Fibroblast of the conjunctiva (primary cell): ENCODE measurements at regions not wholly inside any gene's neighbourhood (a gene's known extent, or its start where the extent isn't known, plus 50 kb on each side); places are given as distances from the start of the nearest gene placed in this dataset.
A peak's percentile ranks its signal among the peaks of the same experiment; 100 is the strongest.

Source experiments
- DNase-seq: peaks from one replicate; pipeline ENCODE4 v3.0.0-alpha.2; 2010; ENCODE audit warnings: low read depth

DNA sequence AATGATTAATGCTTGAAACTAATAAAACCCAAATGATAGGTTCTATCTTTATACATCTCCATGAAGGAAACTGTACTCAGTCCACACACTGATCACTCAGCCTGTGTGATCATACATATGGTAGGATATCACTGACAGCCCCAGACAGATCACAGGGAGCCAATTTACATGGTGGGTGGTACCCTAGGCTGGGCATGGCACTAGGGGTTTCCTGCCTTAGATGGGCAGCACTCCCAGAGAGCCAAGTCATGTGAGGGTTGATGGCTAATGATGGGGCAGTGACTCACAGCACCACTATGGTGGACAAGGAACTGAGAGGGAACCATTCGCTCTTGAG lies 89.6 kb upstream of the PTPRR start:
- no peak for DNase-seq

DNA sequence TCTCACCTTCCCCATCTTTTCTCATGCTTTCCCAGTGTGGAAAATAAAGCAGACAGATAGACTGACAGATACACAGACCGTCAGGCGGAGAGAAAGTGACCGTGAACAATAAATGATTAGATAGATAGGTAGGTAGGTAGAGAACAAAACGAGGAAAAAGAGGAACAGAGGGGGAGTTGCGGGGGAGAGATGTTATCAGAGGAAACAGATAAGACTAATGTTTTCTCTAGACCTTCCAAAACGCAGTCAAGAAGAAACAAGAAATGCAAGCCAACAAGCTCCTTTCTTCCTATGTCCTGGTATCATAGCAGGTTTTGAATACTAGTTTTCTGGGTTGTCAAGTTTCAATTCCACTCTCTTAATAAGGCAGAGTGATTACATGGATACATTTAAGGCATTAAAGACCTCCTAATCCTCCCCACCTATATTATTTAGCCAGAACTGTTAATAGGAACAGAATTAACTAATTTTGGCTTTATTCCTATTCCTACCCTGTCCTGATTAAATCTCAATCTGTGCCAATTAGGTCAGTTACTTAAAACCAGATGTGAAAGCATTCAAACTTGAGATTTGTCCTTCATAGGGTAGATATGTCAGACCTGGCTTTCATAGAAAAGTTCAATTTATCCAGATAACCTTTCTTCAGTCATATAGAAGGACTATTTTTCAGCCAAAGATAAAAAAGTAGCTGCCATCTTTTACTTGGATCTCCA lies 89.0 kb upstream of the PTPRR start:
- no peak for DNase-seq

GRCh38 chr12:71008616-71009015 lies 88.1 kb upstream of the PTPRR start:
- DNase-seq, result no peak

- DNase-seq, result no peak
Measured at GRCh38 chr12:71007781-71008404, 87.4 kb upstream of the PTPRR start.

- no peak for DNase-seq
Measured at GRCh38 chr12:71007020-71007419, 86.5 kb upstream of the PTPRR start.

DNA sequence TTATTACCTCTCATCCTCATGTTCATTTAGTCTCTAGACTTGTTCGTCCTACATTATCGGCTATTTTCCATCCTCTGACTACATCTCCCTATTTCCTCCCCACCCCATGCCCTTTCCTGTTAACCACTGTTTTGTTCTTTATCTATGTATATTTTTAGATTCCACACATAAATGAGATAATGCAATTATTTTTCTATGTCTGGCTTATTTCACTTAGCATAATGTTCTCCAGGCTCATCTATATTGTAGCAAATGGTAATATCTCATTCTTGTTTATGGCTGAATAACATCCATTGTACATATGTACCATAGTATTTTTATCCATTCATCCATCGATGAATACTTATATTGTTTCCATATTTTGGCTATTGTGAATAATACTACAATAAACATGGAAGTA lies 84.6 kb upstream of the PTPRR start:
- DNase-seq, result no peak

GRCh38 chr12:71004578-71004977 lies 84.0 kb upstream of the PTPRR start:
- DNase-seq, result no peak

- no peak for DNase-seq
Measured at GRCh38 chr12:71000748-71001147, 80.2 kb upstream of the PTPRR start.

- DNase-seq, result no peak
Measured at GRCh38 chr12:71000255-71000654, 79.7 kb upstream of the PTPRR start.

DNA sequence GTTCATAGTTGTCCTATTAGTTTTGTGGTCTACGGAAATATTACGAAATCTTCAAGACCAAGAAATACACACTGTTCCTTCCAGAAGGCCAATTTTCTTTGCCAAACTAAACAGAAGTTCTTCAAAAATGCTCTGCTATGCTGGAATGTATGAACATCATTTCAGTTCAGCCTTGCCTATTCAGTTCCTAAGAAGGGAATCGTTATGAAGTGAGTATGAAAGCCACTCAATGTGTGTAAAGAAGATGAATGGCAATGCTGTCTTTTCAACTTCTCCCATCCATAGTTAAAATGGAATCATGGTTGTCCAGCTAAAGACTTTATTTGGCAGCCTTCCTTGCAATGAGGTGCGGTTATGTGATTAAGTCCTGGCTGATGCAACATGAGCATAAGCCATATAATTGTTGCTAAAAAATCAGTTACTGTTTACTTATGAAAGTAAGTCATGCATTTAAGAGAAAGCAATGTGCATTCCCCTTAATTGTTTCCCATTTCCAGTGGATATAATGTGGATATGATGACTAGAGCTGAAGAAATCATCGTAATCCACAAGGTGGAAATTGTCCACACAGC lies 73.8 kb upstream of the PTPRR start:
- DNase-seq, result peak; percentile 97

DNA sequence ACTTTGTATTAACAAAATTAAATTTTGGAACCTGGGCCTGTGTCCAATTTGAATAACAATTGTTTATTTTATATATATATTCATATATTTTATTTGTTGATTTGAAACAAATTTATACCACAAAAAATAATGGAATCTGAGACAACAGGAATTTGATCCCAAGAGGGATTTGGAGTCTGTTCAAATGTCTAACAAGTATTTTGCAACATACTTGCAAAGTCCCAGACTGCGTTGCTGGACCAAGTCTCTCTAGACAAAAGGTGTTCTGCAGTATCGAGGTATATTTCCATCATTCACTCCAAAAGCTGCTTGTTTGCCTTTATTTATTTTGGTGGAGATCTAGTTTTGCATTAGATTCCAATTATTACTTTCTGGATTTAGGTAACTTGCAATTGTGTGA lies 68.7 kb upstream of the PTPRR start:
- no peak for DNase-seq

GRCh38 chr12:70985850-70986249 lies 65.3 kb upstream of the PTPRR start:
- DNase-seq, result peak; percentile 87

- DNase-seq, result no peak
Measured at GRCh38 chr12:70983692-70984091, 63.2 kb upstream of the PTPRR start.

GRCh38 chr12:70982991-70983390 lies 62.5 kb upstream of the PTPRR start:
- DNase-seq, result no peak

- DNase-seq, result no peak
Measured at GRCh38 chr12:70982286-70982685, 61.7 kb upstream of the PTPRR start.

GRCh38 chr12:70971001-70971794 lies 50.7 kb upstream of the PTPRR start:
- peak; percentile 63 for DNase-seq
